ENCODE measurements at regions not wholly inside any gene's neighbourhood (a gene's known extent, or its start where the extent isn't known, plus 50 kb on each side); places are given as distances from the start of the nearest gene placed in this dataset.

DNA sequence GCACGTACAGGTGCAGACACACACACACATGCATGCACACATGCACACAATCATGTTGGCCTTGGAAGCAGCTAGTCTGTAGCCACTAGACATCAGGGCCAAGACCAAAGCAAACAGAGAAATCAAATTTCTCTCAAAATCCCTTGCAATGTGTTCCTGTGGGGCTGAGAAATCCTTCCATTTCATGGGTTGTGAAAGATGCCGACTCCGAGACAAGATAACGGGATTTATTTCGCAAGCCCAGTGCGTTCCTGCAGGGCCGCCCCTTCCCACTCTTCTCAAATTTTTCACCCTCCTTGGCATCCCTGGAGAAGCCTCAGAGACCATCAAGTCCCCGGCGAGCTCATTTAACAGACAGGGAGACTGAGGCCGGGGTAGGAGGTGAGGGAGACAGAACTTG is 366.7 kb downstream of the MN1 start:
- H3K27ac ChIP-seq = no peak overlapping the region
- H3K4me1 ChIP-seq = peaks cover 11% of the 10 kb centered on the region
- H3K36me3 ChIP-seq = no peaks in the 10 kb centered on the region
- WGBS = 92% methylated on average over 10 of the region's 10 CpGs
- TF ChIP-seq POLR2A (IDR thresholded peaks at IDR 0.05) = no peak
- no peak for TF ChIP-seq POLR2AphosphoS5 (IDR thresholded peaks at IDR 0.05)
- no peak for TF ChIP-seq CTCF (IDR thresholded peaks at IDR 0.05)
- no peak for TF ChIP-seq EP300 (IDR thresholded peaks at IDR 0.05)
- H3K9me3 ChIP-seq = no peaks in the 10 kb centered on the region
- no peak overlapping the region for H3K4me3 ChIP-seq
- DNase-seq (ENCODE audit: low spot score in 2 of 2) = no peak
- peaks cover under 1% of the 10 kb centered on the region for H3K27me3 ChIP-seq

DNA sequence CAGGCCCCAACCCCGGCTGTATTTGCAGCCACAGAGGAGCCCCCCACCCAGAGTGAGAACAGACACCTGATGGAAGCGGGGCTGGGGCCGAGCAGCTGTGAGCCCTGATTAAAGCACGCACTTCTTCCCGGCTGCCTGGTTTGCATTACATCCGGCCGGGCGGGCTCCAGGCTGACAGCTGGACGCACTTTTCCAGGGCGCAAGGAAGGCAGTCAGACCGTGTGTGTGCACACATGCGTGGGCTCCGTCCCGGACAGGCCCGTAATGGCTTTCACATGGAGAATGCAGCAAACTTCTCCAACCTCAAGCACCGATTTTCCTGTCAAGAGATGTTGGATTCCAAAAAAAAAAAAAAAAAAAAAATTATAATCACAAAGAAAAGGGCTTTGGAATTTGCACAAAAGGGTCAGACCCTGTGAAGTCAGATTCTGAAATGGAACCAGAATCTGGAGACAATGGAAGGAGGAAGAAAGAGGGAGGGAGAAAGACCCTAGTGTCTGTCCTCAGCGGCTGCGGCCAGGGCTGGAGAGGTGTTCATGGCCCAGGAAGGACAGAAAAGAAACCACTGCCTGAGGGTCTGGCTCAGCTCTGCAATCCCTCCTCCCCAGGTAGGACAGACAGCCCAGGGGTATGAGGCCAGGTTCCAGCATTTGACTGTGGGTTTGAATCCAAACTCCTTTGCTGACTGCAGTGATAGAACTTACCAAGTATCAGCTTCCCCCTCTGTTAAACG is 365.5 kb downstream of the MN1 start:
- Histone ChIP-seq H3K27me3 (peaks cover 2% of the 10 kb centered on the region), H3K4me3 (no peak overlapping the region), H3K9me3 (no peaks in the 10 kb centered on the region), H3K4me1 (peaks cover 11% of the 10 kb centered on the region), H3K36me3 (no peaks in the 10 kb centered on the region), H3K27ac (no peak overlapping the region)
- DNase-seq (ENCODE audit: low spot score in 2 of 2) = no peak
- 64% methylated on average over 10 of the region's 19 CpGs for WGBS
- TF ChIP-seq POLR2AphosphoS5 (IDR thresholded peaks at IDR 0.05) (no peak), POLR2A (IDR thresholded peaks at IDR 0.05) (no peak), EP300 (IDR thresholded peaks at IDR 0.05) (no peak), CTCF (IDR thresholded peaks at IDR 0.05) (no peak)

- H3K36me3 ChIP-seq = no peaks in the 10 kb centered on the region
- peaks cover 8% of the 10 kb centered on the region for H3K27me3 ChIP-seq
- no peaks in the 10 kb centered on the region for H3K9me3 ChIP-seq
- DNase-seq (ENCODE audit: low spot score in 2 of 2) = no peak
- H3K4me3 ChIP-seq = no peak overlapping the region
- no peak for TF ChIP-seq POLR2AphosphoS5 (IDR thresholded peaks at IDR 0.05)
- TF ChIP-seq CTCF (IDR thresholded peaks at IDR 0.05) = no peak
- TF ChIP-seq POLR2A (IDR thresholded peaks at IDR 0.05) = no peak
- no peak for TF ChIP-seq EP300 (IDR thresholded peaks at IDR 0.05)
- 68% methylated on average over 6 of the region's 7 CpGs for WGBS
- no peak overlapping the region for H3K27ac ChIP-seq
- H3K4me1 ChIP-seq = peaks cover 11% of the 10 kb centered on the region
Measured at GRCh38 chr22:27436591-27436990, 365.0 kb downstream of the MN1 start.

GRCh38 chr22:27437570-27437969 is 364.0 kb downstream of the MN1 start:
- H3K4me1 ChIP-seq = peaks cover 11% of the 10 kb centered on the region
- DNase-seq (ENCODE audit: low spot score in 2 of 2) = no peak
- no peaks in the 10 kb centered on the region for H3K9me3 ChIP-seq
- H3K4me3 ChIP-seq = no peak overlapping the region
- peaks cover 8% of the 10 kb centered on the region for H3K27me3 ChIP-seq
- no peak overlapping the region for H3K27ac ChIP-seq
- TF ChIP-seq POLR2A (IDR thresholded peaks at IDR 0.05) (no peak), EP300 (IDR thresholded peaks at IDR 0.05) (no peak), POLR2AphosphoS5 (IDR thresholded peaks at IDR 0.05) (no peak), CTCF (IDR thresholded peaks at IDR 0.05) (no peak)
- H3K36me3 ChIP-seq = no peaks in the 10 kb centered on the region
- 92% methylated on average over 2 of the region's 4 CpGs for WGBS

DNA sequence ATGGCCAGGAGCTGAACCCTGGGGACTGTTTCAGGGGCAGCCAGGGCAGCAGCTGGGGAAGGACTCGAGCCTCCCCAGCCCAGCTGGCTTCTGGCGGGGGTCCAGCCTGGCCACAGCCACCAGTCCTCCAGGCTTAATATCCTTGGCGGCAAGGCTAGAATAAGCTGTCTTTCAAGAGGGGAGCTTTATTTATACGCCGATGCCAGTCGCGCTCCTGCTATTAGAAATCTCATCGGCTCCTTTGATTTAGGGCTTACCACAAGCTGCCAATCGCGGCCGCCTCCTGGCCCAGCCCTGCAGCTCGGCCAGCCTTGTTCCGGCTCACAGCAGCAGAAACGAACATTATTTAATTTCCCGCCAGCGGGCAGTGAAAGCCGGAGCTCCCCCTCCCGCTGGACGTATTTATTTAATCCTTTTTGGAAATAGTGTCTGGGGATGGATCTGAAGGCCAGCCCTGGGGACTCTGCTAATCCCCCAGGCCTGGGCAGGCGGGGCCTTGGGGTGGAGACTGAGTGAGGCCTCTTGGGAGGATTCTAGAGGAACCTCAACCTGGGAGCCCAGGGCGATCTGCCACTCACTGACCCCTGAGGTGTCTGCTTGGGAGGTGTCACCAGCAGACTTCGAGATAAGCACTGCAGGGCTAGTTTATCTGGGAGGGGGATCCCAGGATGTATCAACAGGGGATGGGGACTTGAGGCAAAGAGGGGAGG is 363.1 kb downstream of the MN1 start:
- Histone ChIP-seq H3K27ac (no peak overlapping the region), H3K36me3 (no peaks in the 10 kb centered on the region), H3K27me3 (peaks cover 8% of the 10 kb centered on the region), H3K4me1 (peaks cover 11% of the 10 kb centered on the region), H3K4me3 (peak overlapping the region; percentile 14), H3K9me3 (no peaks in the 10 kb centered on the region)
- DNase-seq (ENCODE audit: low spot score in 2 of 2) = no peak
- TF ChIP-seq EP300 (IDR thresholded peaks at IDR 0.05) = no peak
- TF ChIP-seq POLR2A (IDR thresholded peaks at IDR 0.05) = no peak
- TF ChIP-seq CTCF (IDR thresholded peaks at IDR 0.05) = no peak
- TF ChIP-seq POLR2AphosphoS5 (IDR thresholded peaks at IDR 0.05) = no peak
- WGBS = 10% methylated on average over 15 of the region's 22 CpGs

All from suprapubic skin (tissue), 4 donors.